ENCODE measurements at regions not wholly inside any gene's neighbourhood (a gene's known extent, or its start where the extent isn't known, plus 50 kb on each side); places are given as distances from the start of the nearest gene placed in this dataset.

GRCh38 chr1:56429288-56429687 lies 150.1 kb downstream of the PLPP3 start:
- no peak for DNase-seq (ENCODE audit: low spot score)
- no peak for TF ChIP-seq CTCF (IDR thresholded peaks at IDR 0.05; ENCODE audit: extremely low read depth, missing control alignments)

- TF ChIP-seq CTCF (IDR thresholded peaks at IDR 0.05; ENCODE audit: extremely low read depth, missing control alignments): no peak
- DNase-seq (ENCODE audit: low spot score): no peak
These were observed 152.6 kb downstream of the PLPP3 start for GRCh38 chr1:56426587-56427381.

GRCh38 chr1:56425494-56426037 lies 153.8 kb downstream of the PLPP3 start:
- TF ChIP-seq CTCF (IDR thresholded peaks at IDR 0.05; ENCODE audit: extremely low read depth, missing control alignments): no peak
- no peak for DNase-seq (ENCODE audit: low spot score)

GRCh38 chr1:56424744-56425493 lies 154.4 kb downstream of the PLPP3 start:
- DNase-seq (ENCODE audit: low spot score): no peak

GRCh38 chr1:56423716-56424115 lies 155.6 kb downstream of the PLPP3 start:
- TF ChIP-seq CTCF (IDR thresholded peaks at IDR 0.05; ENCODE audit: extremely low read depth, missing control alignments): no peak
- no peak for DNase-seq (ENCODE audit: low spot score)

More at GRCh38 chr1:56424744-56425493, 154.4 kb downstream of the PLPP3 start:
- TF ChIP-seq CTCF (IDR thresholded peaks at IDR 0.05; ENCODE audit: extremely low read depth, missing control alignments): no peak

GRCh38 chr1:56418151-56418631 lies 161.2 kb downstream of the PLPP3 start:
- no peak for DNase-seq (ENCODE audit: low spot score)
- TF ChIP-seq CTCF (IDR thresholded peaks at IDR 0.05; ENCODE audit: extremely low read depth, missing control alignments): no peak

- no peak for DNase-seq (ENCODE audit: low spot score)
- no peak for TF ChIP-seq CTCF (IDR thresholded peaks at IDR 0.05; ENCODE audit: extremely low read depth, missing control alignments)
These were observed 161.7 kb downstream of the PLPP3 start for GRCh38 chr1:56417646-56418045.

Data from GM20000 (cell line).